ENCODE measurements at regions not wholly inside any gene's neighbourhood (a gene's known extent, or its start where the extent isn't known, plus 50 kb on each side); places are given as distances from the start of the nearest gene placed in this dataset.
"Not testable (repeated sequence)": the region's sequence is repeated elsewhere in the genome, so short reads cannot be mapped to it uniquely, and the experiment has no call there.

GRCh38 chr5:44178414-44178813, 210.8 kb downstream of the FGF10 start:
- Histone ChIP-seq H3K9ac (ENCODE audit: low read depth, low read length) (no peak overlapping the region), H3K9me3 (replicated peaks; ENCODE audit: low read length) (no peaks in the 10 kb centered on the region), H3K36me3 (ENCODE audit: insufficient read depth, low read length) (no peaks in the 10 kb centered on the region), H3K27me3 (ENCODE audit: control insufficient read depth, insufficient read depth, low read length) (no peaks in the 10 kb centered on the region), H3K4me2 (ENCODE audit: low read length) (no peak overlapping the region), H3K4me1 (ENCODE audit: control insufficient read depth, insufficient read depth, low read length) (no peaks in the 10 kb centered on the region), H3K4me3 (ENCODE audit: low read length) (no peak overlapping the region)

- H3K36me3 ChIP-seq (ENCODE audit: insufficient read depth, low read length), result no peaks in the 10 kb centered on the region
- H3K4me3 ChIP-seq (ENCODE audit: low read length), result no peak overlapping the region
- no peak overlapping the region for H3K9ac ChIP-seq (ENCODE audit: low read depth, low read length)
- no peaks in the 10 kb centered on the region for H3K27me3 ChIP-seq (ENCODE audit: control insufficient read depth, insufficient read depth, low read length)
- H3K4me2 ChIP-seq (ENCODE audit: low read length), result no peak overlapping the region
- H3K4me1 ChIP-seq (ENCODE audit: control insufficient read depth, insufficient read depth, low read length), result no peaks in the 10 kb centered on the region
- peaks cover 17% of the 10 kb centered on the region for H3K9me3 ChIP-seq (replicated peaks; ENCODE audit: low read length)
Observed at GRCh38 chr5:44167540-44167939, 221.7 kb downstream of the FGF10 start.

- Histone ChIP-seq H3K9ac (ENCODE audit: low read depth, low read length) (no peak overlapping the region), H3K36me3 (ENCODE audit: insufficient read depth, low read length) (no peaks in the 10 kb centered on the region), H3K4me2 (ENCODE audit: low read length) (no peak overlapping the region), H3K4me3 (ENCODE audit: low read length) (no peak overlapping the region), H3K27me3 (ENCODE audit: control insufficient read depth, insufficient read depth, low read length) (no peaks in the 10 kb centered on the region), H3K4me1 (ENCODE audit: control insufficient read depth, insufficient read depth, low read length) (no peaks in the 10 kb centered on the region), H3K9me3 (replicated peaks; ENCODE audit: low read length) (peaks cover 2% of the 10 kb centered on the region)
Observed at GRCh38 chr5:44160369-44160768, 228.9 kb downstream of the FGF10 start.

GRCh38 chr5:44150075-44150723, 239.0 kb downstream of the FGF10 start:
- no peaks in the 10 kb centered on the region for H3K27me3 ChIP-seq (ENCODE audit: control insufficient read depth, insufficient read depth, low read length)
- no peak overlapping the region for H3K4me3 ChIP-seq (ENCODE audit: low read length)
- no peaks in the 10 kb centered on the region for H3K9me3 ChIP-seq (replicated peaks; ENCODE audit: low read length)
- no peaks in the 10 kb centered on the region for H3K36me3 ChIP-seq (ENCODE audit: insufficient read depth, low read length)
- H3K4me2 ChIP-seq (ENCODE audit: low read length), result no peak overlapping the region
- no peak overlapping the region for H3K9ac ChIP-seq (ENCODE audit: low read depth, low read length)
- no peaks in the 10 kb centered on the region for H3K4me1 ChIP-seq (ENCODE audit: control insufficient read depth, insufficient read depth, low read length)

- H3K4me2 ChIP-seq (ENCODE audit: low read length); H3K9ac ChIP-seq (ENCODE audit: low read depth, low read length); H3K27me3 ChIP-seq (ENCODE audit: control insufficient read depth, insufficient read depth, low read length); H3K4me1 ChIP-seq (ENCODE audit: control insufficient read depth, insufficient read depth, low read length); H3K9me3 ChIP-seq (replicated peaks; ENCODE audit: low read length); H3K36me3 ChIP-seq (ENCODE audit: insufficient read depth, low read length); H3K4me3 ChIP-seq (ENCODE audit: low read length): not testable (repeated sequence)
Observed at GRCh38 chr5:44117947-44118346, 271.3 kb downstream of the FGF10 start.

GRCh38 chr5:44108232-44108631, 281.0 kb downstream of the FGF10 start:
- H3K36me3 ChIP-seq (ENCODE audit: insufficient read depth, low read length); H3K4me1 ChIP-seq (ENCODE audit: control insufficient read depth, insufficient read depth, low read length); H3K27me3 ChIP-seq (ENCODE audit: control insufficient read depth, insufficient read depth, low read length); H3K9me3 ChIP-seq (replicated peaks; ENCODE audit: low read length); H3K9ac ChIP-seq (ENCODE audit: low read depth, low read length); H3K4me2 ChIP-seq (ENCODE audit: low read length); H3K4me3 ChIP-seq (ENCODE audit: low read length): not testable (repeated sequence)

GRCh38 chr5:44099643-44100042, 289.6 kb downstream of the FGF10 start:
- H3K4me1 ChIP-seq (ENCODE audit: control insufficient read depth, insufficient read depth, low read length), result no peaks in the 10 kb centered on the region
- no peak overlapping the region for H3K4me2 ChIP-seq (ENCODE audit: low read length)
- no peaks in the 10 kb centered on the region for H3K36me3 ChIP-seq (ENCODE audit: insufficient read depth, low read length)
- no peak overlapping the region for H3K9ac ChIP-seq (ENCODE audit: low read depth, low read length)
- H3K9me3 ChIP-seq (replicated peaks; ENCODE audit: low read length), result no peaks in the 10 kb centered on the region
- no peaks in the 10 kb centered on the region for H3K27me3 ChIP-seq (ENCODE audit: control insufficient read depth, insufficient read depth, low read length)
- no peak overlapping the region for H3K4me3 ChIP-seq (ENCODE audit: low read length)

GRCh38 chr5:44089424-44090144, 299.6 kb downstream of the FGF10 start:
- no peak overlapping the region for H3K4me2 ChIP-seq (ENCODE audit: low read length)
- no peaks in the 10 kb centered on the region for H3K9me3 ChIP-seq (replicated peaks; ENCODE audit: low read length)
- no peak overlapping the region for H3K4me3 ChIP-seq (ENCODE audit: low read length)
- H3K9ac ChIP-seq (ENCODE audit: low read depth, low read length), result no peak overlapping the region
- no peaks in the 10 kb centered on the region for H3K36me3 ChIP-seq (ENCODE audit: insufficient read depth, low read length)
- no peaks in the 10 kb centered on the region for H3K4me1 ChIP-seq (ENCODE audit: control insufficient read depth, insufficient read depth, low read length)
- no peaks in the 10 kb centered on the region for H3K27me3 ChIP-seq (ENCODE audit: control insufficient read depth, insufficient read depth, low read length)

GRCh38 chr5:44085083-44085482, 304.1 kb downstream of the FGF10 start:
- no peak overlapping the region for H3K4me3 ChIP-seq (ENCODE audit: low read length)
- no peak overlapping the region for H3K4me2 ChIP-seq (ENCODE audit: low read length)
- H3K9me3 ChIP-seq (replicated peaks; ENCODE audit: low read length), result no peaks in the 10 kb centered on the region
- H3K4me1 ChIP-seq (ENCODE audit: control insufficient read depth, insufficient read depth, low read length), result no peaks in the 10 kb centered on the region
- H3K27me3 ChIP-seq (ENCODE audit: control insufficient read depth, insufficient read depth, low read length), result no peaks in the 10 kb centered on the region
- no peak overlapping the region for H3K9ac ChIP-seq (ENCODE audit: low read depth, low read length)
- no peaks in the 10 kb centered on the region for H3K36me3 ChIP-seq (ENCODE audit: insufficient read depth, low read length)

- H3K36me3 ChIP-seq (ENCODE audit: insufficient read depth, low read length); H3K4me3 ChIP-seq (ENCODE audit: low read length); H3K4me2 ChIP-seq (ENCODE audit: low read length); H3K9ac ChIP-seq (ENCODE audit: low read depth, low read length); H3K4me1 ChIP-seq (ENCODE audit: control insufficient read depth, insufficient read depth, low read length); H3K27me3 ChIP-seq (ENCODE audit: control insufficient read depth, insufficient read depth, low read length); H3K9me3 ChIP-seq (replicated peaks; ENCODE audit: low read length): not testable (repeated sequence)
Observed at GRCh38 chr5:44074547-44074946, 314.7 kb downstream of the FGF10 start.

GRCh38 chr5:44051591-44051990, 337.6 kb downstream of the FGF10 start:
- Histone ChIP-seq H3K4me3 (ENCODE audit: low read length) (no peak overlapping the region), H3K9ac (ENCODE audit: low read depth, low read length) (no peak overlapping the region), H3K4me2 (ENCODE audit: low read length) (no peak overlapping the region), H3K4me1 (ENCODE audit: control insufficient read depth, insufficient read depth, low read length) (no peaks in the 10 kb centered on the region), H3K9me3 (replicated peaks; ENCODE audit: low read length) (no peaks in the 10 kb centered on the region), H3K36me3 (ENCODE audit: insufficient read depth, low read length) (no peaks in the 10 kb centered on the region), H3K27me3 (ENCODE audit: control insufficient read depth, insufficient read depth, low read length) (no peaks in the 10 kb centered on the region)

Data from skeletal muscle satellite cell (primary cell).